HG03469 (cell line): ENCODE measurements at regions not wholly inside any gene's neighbourhood (a gene's known extent, or its start where the extent isn't known, plus 50 kb on each side); places are given as distances from the start of the nearest gene placed in this dataset.

ENCODE experiments used
- ATAC-seq: cut with Tn5 transposase; IDR thresholded peaks from one replicate; pipeline ENCODE4 v1.9.1; 2021; ENCODE audit warnings: mild to moderate bottlenecking, moderate library complexity, moderate number of reproducible peaks; ENCODE audit not compliant: unreplicated experiment

- ATAC-seq = no peak
These were observed 72.1 kb upstream of the CAB39 start for GRCh38 chr2:230640540-230641011.

GRCh38 chr2:230642966-230643365 is 69.7 kb upstream of the CAB39 start:
- ATAC-seq = no peak

- ATAC-seq = peak; percentile 66
These were observed 68.9 kb upstream of the CAB39 start for GRCh38 chr2:230643576-230644291.

GRCh38 chr2:230644356-230644935 is 68.2 kb upstream of the CAB39 start:
- no peak for ATAC-seq

- ATAC-seq = no peak
These were observed 64.3 kb upstream of the CAB39 start for GRCh38 chr2:230648356-230648755.

GRCh38 chr2:230650585-230651137 is 62.0 kb upstream of the CAB39 start:
- ATAC-seq = peak; percentile 53

- no peak for ATAC-seq
These were observed 58.6 kb upstream of the CAB39 start for GRCh38 chr2:230654057-230654456.

GRCh38 chr2:230657462-230657861 is 55.2 kb upstream of the CAB39 start:
- ATAC-seq = no peak

GRCh38 chr2:230657906-230658305 is 54.7 kb upstream of the CAB39 start:
- no peak for ATAC-seq

- ATAC-seq = no peak
These were observed 54.1 kb upstream of the CAB39 start for GRCh38 chr2:230658577-230658876.

GRCh38 chr2:230658877-230659652 is 53.6 kb upstream of the CAB39 start:
- peak; percentile 29 for ATAC-seq

GRCh38 chr2:230660294-230661060 is 52.2 kb upstream of the CAB39 start:
- no peak for ATAC-seq

GRCh38 chr2:230661072-230661957 is 51.3 kb upstream of the CAB39 start:
- peak; percentile 29 for ATAC-seq
